NCI-H1436 (cell line): ENCODE measurements at regions not wholly inside any gene's neighbourhood (a gene's known extent, or its start where the extent isn't known, plus 50 kb on each side); places are given as distances from the start of the nearest gene placed in this dataset.
"Not testable (repeated sequence)": the region's sequence is repeated elsewhere in the genome, so short reads cannot be mapped to it uniquely, and the experiment has no call there.

Experiments used
- DNase-seq: peaks from one replicate; lab custom pipeline; 2025; lab: John Stamatoyannopoulos, UW

GRCh38 chr17:27065588-27065987, 228.3 kb upstream of the WSB1 start:
- DNase-seq: no peak

GRCh38 chr17:27066315-27066714, 227.6 kb upstream of the WSB1 start:
- no peak for DNase-seq

- DNase-seq: no peak
These were observed 223.9 kb upstream of the WSB1 start for GRCh38 chr17:27069842-27070508.

GRCh38 chr17:27070836-27071235, 223.1 kb upstream of the WSB1 start:
- DNase-seq: no peak

GRCh38 chr17:27072885-27073284, 221.0 kb upstream of the WSB1 start:
- DNase-seq: no peak

GRCh38 chr17:27076814-27077213, 217.1 kb upstream of the WSB1 start:
- no peak for DNase-seq

GRCh38 chr17:27078296-27078695, 215.6 kb upstream of the WSB1 start:
- DNase-seq: no peak

- DNase-seq: no peak
These were observed 214.3 kb upstream of the WSB1 start for GRCh38 chr17:27079660-27080059.

GRCh38 chr17:27081002-27081638, 212.8 kb upstream of the WSB1 start:
- no peak for DNase-seq

GRCh38 chr17:27082023-27082774, 211.7 kb upstream of the WSB1 start:
- no peak for DNase-seq

GRCh38 chr17:27082775-27083154, 211.1 kb upstream of the WSB1 start:
- no peak for DNase-seq

- no peak for DNase-seq
These were observed 210.3 kb upstream of the WSB1 start for GRCh38 chr17:27083408-27084185.

GRCh38 chr17:27085517-27085916, 208.4 kb upstream of the WSB1 start:
- no peak for DNase-seq

GRCh38 chr17:27086526-27086925, 207.4 kb upstream of the WSB1 start:
- no peak for DNase-seq

GRCh38 chr17:27087935-27088766, 205.8 kb upstream of the WSB1 start:
- DNase-seq: no peak

- DNase-seq: no peak
These were observed 205.2 kb upstream of the WSB1 start for GRCh38 chr17:27088767-27089078.

GRCh38 chr17:27089079-27089928, 204.6 kb upstream of the WSB1 start:
- peak; percentile 97 for DNase-seq

- no peak for DNase-seq
These were observed 204.0 kb upstream of the WSB1 start for GRCh38 chr17:27089929-27090247.

GRCh38 chr17:27090450-27091042, 203.4 kb upstream of the WSB1 start:
- DNase-seq: not testable (repeated sequence)

GRCh38 chr17:27091043-27091497, 202.8 kb upstream of the WSB1 start:
- no peak for DNase-seq
